IMR-90 (cell line): ENCODE measurements at regions not wholly inside any gene's neighbourhood (a gene's known extent, or its start where the extent isn't known, plus 50 kb on each side); places are given as distances from the start of the nearest gene placed in this dataset.

ENCODE experiments used
- ATAC-seq: fragments of 200-7000 bp; cut with Tn5 transposase; 2 replicates; pipeline ENCODE4 v1.9.1; 2020; ENCODE audit warnings: low read depth, mild to moderate bottlenecking, moderate library complexity
- BruUV-seq: library from RNA; stranded (reverse); fragments of 400-500 nt; replicated peaks from 2 replicates; lab custom pipeline; 2021; lab: Mats Ljungman, UMichigan
- CTCF ChIA-PET: fragments of 300-600 bp; formaldehyde crosslinking; extraction: SDS; loops from one replicate; lab custom pipeline; 2021; ENCODE audit warnings: antibody characterized with exemption; lab: Yijun Ruan, JAX
- POLR2A ChIA-PET: fragments of 300-600 bp; sonication (Branson Sonifier 250); formaldehyde crosslinking; loops from one replicate; lab custom pipeline; 2022; ENCODE audit warnings: antibody characterized with exemption; ENCODE audit not compliant: unreplicated experiment; lab: Charles Lee
- DNase-seq: peaks from one replicate; pipeline ENCODE4 v3.0.0; 2013
- H2AFZ ChIP-seq: replicated peaks from 2 replicates; pipeline ENCODE3; 2013; ENCODE audit warnings: low read length, mild to moderate bottlenecking; ENCODE audit not compliant: poor library complexity
- H2AK5ac ChIP-seq: 2 replicates; pipeline ENCODE4 v1.6.1; 2013; ENCODE audit warnings: low read depth, low read length, inconsistent platforms
- H2AK9ac ChIP-seq: replicated peaks from 2 replicates; pipeline ENCODE3; 2013; ENCODE audit warnings: mild to moderate bottlenecking, low read depth, low read length, moderate library complexity; ENCODE audit not compliant: poor library complexity
- H2BK120ac ChIP-seq: 2 replicates; pipeline ENCODE4 v1.6.1; 2013; ENCODE audit warnings: low read depth, low read length, inconsistent platforms
- H2BK15ac ChIP-seq: 3 replicates; pipeline ENCODE4 v1.6.1; 2013; ENCODE audit warnings: low read depth, low read length, inconsistent platforms
- H2BK20ac ChIP-seq: 2 replicates; pipeline ENCODE4 v1.6.1; 2013; ENCODE audit warnings: low read depth, mild to moderate bottlenecking, inconsistent platforms, low read length, moderate library complexity
- H2BK5ac ChIP-seq: 2 replicates; pipeline ENCODE4 v1.6.1; 2013; ENCODE audit warnings: mild to moderate bottlenecking, low read depth, low read length, inconsistent platforms; ENCODE audit not compliant: poor library complexity, severe bottlenecking
- H3K14ac ChIP-seq: replicated peaks from 2 replicates; pipeline ENCODE4 v1.6.1; 2013; ENCODE audit warnings: low read depth, low read length, inconsistent platforms
- H3K18ac ChIP-seq: 2 replicates; pipeline ENCODE4 v1.6.1; 2013; ENCODE audit warnings: low read depth, low read length, control low read depth
- H3K23ac ChIP-seq: 2 replicates; pipeline ENCODE4 v1.6.1; 2013; ENCODE audit warnings: low read depth, low read length, inconsistent platforms
- H3K27ac ChIP-seq: 2 replicates; pipeline ENCODE4 v1.5.1; 2013; ENCODE audit warnings: mild to moderate bottlenecking, control low read depth, low read length; ENCODE audit not compliant: insufficient read depth
- H3K27me3 ChIP-seq: 2 replicates; pipeline ENCODE4 v1.6.1; 2013; ENCODE audit warnings: low read length; ENCODE audit not compliant: control insufficient read depth, insufficient read depth
- H3K36me3 ChIP-seq: 2 replicates; pipeline ENCODE4 v1.6.1; 2013; ENCODE audit warnings: low read length, mixed read lengths; ENCODE audit not compliant: control insufficient read depth, insufficient read depth
- H3K4ac ChIP-seq: 2 replicates; pipeline ENCODE4 v1.6.1; 2013; ENCODE audit warnings: low read depth, low read length, inconsistent platforms
- H3K4me1 ChIP-seq: 2 replicates; pipeline ENCODE4 v1.6.1; 2013; ENCODE audit warnings: low read length, mixed read lengths; ENCODE audit not compliant: control insufficient read depth, insufficient read depth
- H3K4me2 ChIP-seq: 2 replicates; pipeline ENCODE4 v1.6.1; 2013; ENCODE audit warnings: low read depth, mild to moderate bottlenecking, control low read depth, low read length, moderate library complexity
- H3K4me3 ChIP-seq: 2 replicates; pipeline ENCODE4 v1.5.1; 2013; ENCODE audit warnings: low read depth, mild to moderate bottlenecking, control low read depth, low read length, moderate library complexity; ENCODE audit not compliant: insufficient read depth
- H3K56ac ChIP-seq: 2 replicates; pipeline ENCODE4 v1.6.1; 2013; ENCODE audit warnings: low read length, inconsistent platforms; ENCODE audit not compliant: insufficient read depth; ENCODE audit errors: extremely low read depth
- H3K79me1 ChIP-seq, 2 experiments: 2 replicates each; pipeline ENCODE4 v1.6.1; 2013; ENCODE audit warnings: low read length in 2 of 2, inconsistent platforms in 1 of 2, low read depth in 1 of 2
- H3K9ac ChIP-seq: 2 replicates; pipeline ENCODE4 v1.6.1; 2013; ENCODE audit warnings: low read depth, low read length, control low read depth
- H3K9me1 ChIP-seq: 2 replicates; pipeline ENCODE4 v1.6.1; 2013; ENCODE audit warnings: low read length, inconsistent platforms; ENCODE audit not compliant: insufficient read depth
- H3K9me3 ChIP-seq: 2 replicates; pipeline ENCODE4 v1.6.1; 2013; ENCODE audit warnings: low read length; ENCODE audit not compliant: control insufficient read depth, insufficient read depth
- H4K20me1 ChIP-seq: 2 replicates; pipeline ENCODE4 v1.6.1; 2013; ENCODE audit warnings: low read length, inconsistent platforms; ENCODE audit not compliant: insufficient read depth
- H4K5ac ChIP-seq: 2 replicates; pipeline ENCODE4 v1.6.1; 2013; ENCODE audit warnings: mild to moderate bottlenecking, low read depth, low read length, control low read depth
- H4K8ac ChIP-seq, 2 experiments: 2 replicates each; pipeline ENCODE4 v1.6.1; 2013; ENCODE audit warnings: low read depth in 2 of 2, low read length in 2 of 2, control low read depth in 1 of 2, inconsistent platforms in 1 of 2
- H4K91ac ChIP-seq: 2 replicates; pipeline ENCODE4 v1.6.1; 2013; ENCODE audit warnings: low read depth, low read length, inconsistent platforms; ENCODE audit not compliant: insufficient read depth
- CHD1 ChIP-seq: IDR thresholded peaks from 2 replicates; pipeline ENCODE4 v1.6.1; 2012; ENCODE audit warnings: low read depth, low read length, improper control_type of control experiment
- FOS ChIP-seq: fragments of 150-350 bp; IDR thresholded peaks from 2 replicates; pipeline ENCODE4 v1.6.1; 2016; ENCODE audit warnings: low read depth, low read length
- MXI1 ChIP-seq: IDR thresholded peaks from 2 replicates; pipeline ENCODE4 v1.6.1; 2012; ENCODE audit warnings: low read depth, mild to moderate bottlenecking, low read length, moderate library complexity, borderline replicate concordance
- RAD21 ChIP-seq: IDR thresholded peaks from 2 replicates; pipeline ENCODE4 v1.6.1; 2012; ENCODE audit warnings: low read length, improper control_type of control experiment
- RFX5 ChIP-seq: IDR thresholded peaks from 2 replicates; pipeline ENCODE4 v1.8.0; 2012; ENCODE audit warnings: low read depth, mild to moderate bottlenecking, low read length, moderate library complexity
- WGBS, 2 experiments: methylation state at CpG; one replicate each; pipeline versions ENCODE4 v1.1.5 to v1.1.7; 2013; ENCODE audit warnings: missing lambda C conversion rate in 2 of 2; ENCODE audit not compliant: insufficient read length in 1 of 2; ENCODE audit errors: extremely low coverage in 2 of 2; 5-methylcytosine and 5-hydroxymethylcytosine counted together
- dilution Hi-C: fragments of 300-500 bp; cut with HindIII; formaldehyde crosslinking; loops from one replicate; pipeline ENCODE4 v1.14.3; 2018; ENCODE audit warnings: low sequenced_read_pairs; ENCODE audit not compliant: unreplicated experiment
- in situ Hi-C: fragments of 300-500 bp; cut with MboI; formaldehyde crosslinking; loops from 3 replicates; pipeline ENCODE4 v1.14.3; 2019; ENCODE audit warnings: low sequenced_read_pairs, inconsistent platforms, mixed read lengths
- intact Hi-C: fragments of 100-400 bp; cut with micrococcal nuclease; formaldehyde crosslinking; loops from 2 replicates; pipeline ENCODE4 v1.10.0; 2022

- Histone ChIP-seq H2AFZ (no peak overlapping the region), H3K27me3 (no peaks in the 10 kb centered on the region), H2BK15ac (no peak overlapping the region), H3K23ac (no peak overlapping the region), H4K91ac (no peak overlapping the region), H4K8ac (no peak overlapping the region), H3K9me1 (no peaks in the 10 kb centered on the region), H3K79me1 (no peaks in the 10 kb centered on the region), H2AK9ac (no peak overlapping the region), H3K4ac (no peak overlapping the region), H2BK120ac (no peak overlapping the region), H3K14ac (no peak overlapping the region), H3K56ac (no peak overlapping the region), H2BK5ac (no peak overlapping the region), H2AK5ac (no peak overlapping the region), H3K4me3 (no peak overlapping the region), H2BK20ac (no peak overlapping the region), H3K9me3 (peaks cover 2% of the 10 kb centered on the region; the same call in 1 of the 2 replicates), H3K9ac (no peak overlapping the region), H3K18ac (no peak overlapping the region), H3K36me3 (no peaks in the 10 kb centered on the region), H4K5ac (no peak overlapping the region), H4K20me1 (no peaks in the 10 kb centered on the region), H3K4me2 (no peak overlapping the region), H3K27ac (no peak overlapping the region), H3K4me1 (no peaks in the 10 kb centered on the region)
- TF ChIP-seq RFX5 = no peak
- no peak for TF ChIP-seq CHD1
- no peak for TF ChIP-seq MXI1
- TF ChIP-seq FOS = no peak
- no peak for TF ChIP-seq RAD21
- dilution Hi-C loops = no loop called here
- no TSS peak for BruUV-seq
- ChIA-PET CTCF (no interaction called here), POLR2A (no interaction called here)
- WGBS, 2 experiments = no CpG with 5 or more reads among the region's 1 CpG
- in situ Hi-C loops = no loop called here
- DNase-seq (no peak), ATAC-seq (no peak)
- intact Hi-C loops = no loop called here
Observed at GRCh38 chr14:46464341-46464740, 187.2 kb downstream of the RPL10L start.
